Gastroesophageal sphincter (tissue), 3 donors: ENCODE measurements at regions not wholly inside any gene's neighbourhood (a gene's known extent, or its start where the extent isn't known, plus 50 kb on each side); places are given as distances from the start of the nearest gene placed in this dataset.

ENCODE experiments used
- EP300 ChIP-seq: sonication (generic); formaldehyde crosslinking; IDR thresholded peaks from one replicate; pipeline ENCODE4 v1.6.1; 2017; ENCODE audit warnings: antibody characterized with exemption, mild to moderate bottlenecking
- POLR2A ChIP-seq, 2 donors: fragments of 450-650 bp; IDR thresholded peaks; one replicate each; pipeline ENCODE4 v1.6.1; 2017; ENCODE audit warnings: antibody characterized with exemption in 2 of 2, mild to moderate bottlenecking in 2 of 2, moderate library complexity in 1 of 2
- POLR2AphosphoS5 ChIP-seq: sonication (generic); formaldehyde crosslinking; IDR thresholded peaks from one replicate; pipeline ENCODE4 v1.6.1; 2017; ENCODE audit warnings: antibody characterized with exemption
- TF ChIP-seq, protein P1 (sequence below), 4 experiments: fragments of 200-600 bp in 2 of 4; fragments of 450-650 bp in 2 of 4; sonication (generic) in 1 of 4; IDR thresholded peaks; one replicate each; pipeline ENCODE4 v1.5.1; 2017 to 2019; ENCODE audit warnings: antibody characterized with exemption in 4 of 4, mild to moderate bottlenecking in 2 of 4, moderate library complexity in 2 of 4

DNA sequence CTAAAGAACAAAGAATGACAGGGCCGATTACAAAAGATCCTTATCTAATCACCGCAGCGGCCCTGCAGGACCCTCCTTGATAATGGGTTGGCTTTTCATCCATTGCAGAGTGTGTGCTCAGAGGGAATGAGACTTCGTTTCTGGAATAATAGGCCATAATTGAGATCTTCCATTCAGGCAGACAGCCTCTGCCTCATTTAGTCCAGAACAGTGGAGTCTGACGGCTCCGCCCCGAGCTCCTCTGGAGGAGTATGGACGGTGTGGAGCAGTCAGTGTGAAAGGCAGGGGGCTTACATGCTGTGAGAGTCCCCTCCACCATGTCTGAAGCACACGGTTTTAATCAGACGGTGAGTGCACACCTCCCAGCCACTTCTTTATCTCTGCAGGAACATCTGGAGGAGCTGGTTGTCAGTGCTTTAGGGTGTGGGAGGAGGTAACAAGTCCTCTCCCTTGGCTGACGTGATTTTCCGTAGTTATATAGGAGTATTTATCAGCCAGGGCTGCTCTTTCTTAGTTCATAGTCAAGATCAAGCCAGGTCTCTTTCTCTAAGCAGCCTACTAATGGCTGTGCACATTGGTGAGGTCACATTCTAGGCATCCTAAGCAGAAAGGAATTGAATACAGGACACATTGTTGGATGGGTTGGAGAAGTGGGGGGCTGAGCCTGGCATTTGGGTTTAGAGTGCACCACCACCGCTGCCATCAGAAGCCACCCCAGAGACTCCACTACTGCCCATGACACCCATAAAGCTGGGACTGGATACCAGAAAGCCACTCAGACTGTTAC lies 1477.9 kb downstream of the TBC1D22A start:
- TF ChIP-seq POLR2AphosphoS5 (no peak), POLR2A (IDR thresholded peaks at IDR 0.05) (no peak), EP300 (no peak)
- TF ChIP-seq, protein P1, sequence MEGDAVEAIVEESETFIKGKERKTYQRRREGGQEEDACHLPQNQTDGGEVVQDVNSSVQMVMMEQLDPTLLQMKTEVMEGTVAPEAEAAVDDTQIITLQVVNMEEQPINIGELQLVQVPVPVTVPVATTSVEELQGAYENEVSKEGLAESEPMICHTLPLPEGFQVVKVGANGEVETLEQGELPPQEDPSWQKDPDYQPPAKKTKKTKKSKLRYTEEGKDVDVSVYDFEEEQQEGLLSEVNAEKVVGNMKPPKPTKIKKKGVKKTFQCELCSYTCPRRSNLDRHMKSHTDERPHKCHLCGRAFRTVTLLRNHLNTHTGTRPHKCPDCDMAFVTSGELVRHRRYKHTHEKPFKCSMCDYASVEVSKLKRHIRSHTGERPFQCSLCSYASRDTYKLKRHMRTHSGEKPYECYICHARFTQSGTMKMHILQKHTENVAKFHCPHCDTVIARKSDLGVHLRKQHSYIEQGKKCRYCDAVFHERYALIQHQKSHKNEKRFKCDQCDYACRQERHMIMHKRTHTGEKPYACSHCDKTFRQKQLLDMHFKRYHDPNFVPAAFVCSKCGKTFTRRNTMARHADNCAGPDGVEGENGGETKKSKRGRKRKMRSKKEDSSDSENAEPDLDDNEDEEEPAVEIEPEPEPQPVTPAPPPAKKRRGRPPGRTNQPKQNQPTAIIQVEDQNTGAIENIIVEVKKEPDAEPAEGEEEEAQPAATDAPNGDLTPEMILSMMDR (IDR thresholded peaks at IDR 0.05) = no peak
